IPS-NIHi11 (cell line): ENCODE measurements at regions not wholly inside any gene's neighbourhood (a gene's known extent, or its start where the extent isn't known, plus 50 kb on each side); places are given as distances from the start of the nearest gene placed in this dataset.
"Not testable (repeated sequence)": the region's sequence is repeated elsewhere in the genome, so short reads cannot be mapped to it uniquely, and the experiment has no call there.

Experiments
- DNase-seq: peaks from one replicate; pipeline ENCODE4 v3.0.0; 2012; ENCODE audit warnings: mixed read lengths, low spot score

GRCh38 chr3:75840160-75840559, 54.8 kb upstream of the ZNF717 start:
- not testable (repeated sequence) for DNase-seq

DNA sequence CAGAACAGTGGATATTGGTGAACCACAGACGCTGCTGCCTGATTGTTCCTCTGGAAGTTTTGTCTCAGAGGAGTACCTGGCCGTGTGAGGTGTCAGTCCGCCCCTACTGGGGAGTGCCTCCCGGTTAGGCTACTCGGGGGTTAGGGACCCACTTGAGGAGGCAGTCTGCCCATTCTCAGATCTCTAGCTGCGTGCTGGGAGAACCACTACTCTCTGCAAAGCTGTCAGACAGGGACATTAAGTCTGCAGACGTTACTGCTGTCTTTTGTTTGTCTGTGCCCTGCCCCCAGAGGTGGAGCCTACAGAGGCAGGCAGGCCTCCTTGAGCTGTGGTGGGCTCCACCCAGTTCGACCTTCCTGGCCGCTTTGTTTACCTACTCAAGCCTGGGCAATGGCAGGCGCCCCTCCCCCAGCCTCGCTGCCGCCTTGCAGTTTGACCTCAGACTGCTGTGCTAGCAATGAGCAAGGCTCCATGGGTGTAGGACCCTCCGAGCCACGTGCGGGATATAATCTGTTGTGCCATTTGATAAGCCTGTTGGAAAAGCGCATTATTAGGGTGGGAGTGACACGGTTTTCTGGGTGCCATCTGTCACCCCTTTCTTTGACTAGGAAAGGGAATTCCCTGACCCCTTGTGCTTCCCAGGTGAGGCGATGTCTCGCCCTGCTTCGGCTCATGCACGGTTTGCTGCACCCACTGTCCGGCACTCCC, 65.1 kb upstream of the ZNF717 start:
- not testable (repeated sequence) for DNase-seq

- DNase-seq, result no peak
These were observed 77.8 kb upstream of the ZNF717 start for GRCh38 chr3:75863130-75863529.

- no peak for DNase-seq
These were observed 78.5 kb upstream of the ZNF717 start for GRCh38 chr3:75863878-75864277.

- DNase-seq, result not testable (repeated sequence)
These were observed 98.4 kb upstream of the ZNF717 start for GRCh38 chr3:75883719-75884118.

GRCh38 chr3:75886971-75887526, 101.7 kb upstream of the ZNF717 start:
- no peak for DNase-seq

- no peak for DNase-seq
These were observed 108.9 kb upstream of the ZNF717 start for GRCh38 chr3:75894234-75894633.

DNA sequence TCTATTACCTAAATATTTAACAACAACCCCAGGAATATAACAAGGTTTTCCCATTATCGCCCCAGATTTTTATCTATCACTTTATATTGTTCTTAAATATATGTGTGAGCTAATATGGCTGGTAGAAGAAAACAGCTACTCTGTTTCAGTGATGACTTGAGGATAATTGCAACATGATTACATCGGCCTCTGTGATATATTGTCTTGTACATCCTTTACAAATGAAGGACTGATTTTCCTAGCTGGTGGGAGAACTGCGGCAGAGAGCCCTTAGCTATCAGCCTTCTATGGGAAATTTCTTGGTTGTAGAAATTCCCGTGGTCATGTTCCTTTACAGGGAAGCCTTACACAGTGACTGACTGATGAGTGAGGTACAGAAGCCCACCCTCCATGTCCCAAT, 110.9 kb upstream of the ZNF717 start:
- DNase-seq, result no peak

- not testable (repeated sequence) for DNase-seq
These were observed 116.1 kb upstream of the ZNF717 start for GRCh38 chr3:75901446-75901845.

DNA sequence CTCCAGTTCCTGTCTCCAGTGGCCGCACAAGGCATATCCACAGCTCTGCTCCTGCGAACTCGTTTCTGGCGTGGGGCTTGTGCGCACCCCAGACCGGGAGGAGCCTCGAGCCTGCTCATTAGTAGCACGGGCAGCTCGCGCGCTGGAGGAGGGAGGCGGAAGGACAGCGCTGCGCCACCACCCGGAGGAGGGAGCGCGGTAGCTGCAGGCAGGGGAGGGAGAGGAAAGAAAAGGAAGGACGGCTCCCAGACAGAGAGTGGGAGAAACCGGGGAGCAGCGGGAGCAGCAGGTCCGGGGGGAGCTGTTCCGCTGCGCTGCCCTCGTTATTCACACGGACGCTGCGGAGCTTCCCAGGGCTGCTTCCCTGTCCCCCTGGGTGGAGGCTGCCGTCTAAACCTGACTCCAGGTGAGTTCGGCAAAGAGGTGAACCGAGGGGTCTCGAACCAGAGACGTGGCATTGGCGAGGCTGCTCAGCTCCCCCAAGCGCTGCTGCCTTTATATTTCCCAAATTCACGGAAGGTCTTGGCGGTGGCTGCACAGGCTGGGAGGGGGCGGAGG, 121.3 kb upstream of the ZNF717 start:
- peak; percentile 50 for DNase-seq

GRCh38 chr3:75913800-75914350, 128.5 kb upstream of the ZNF717 start:
- no peak for DNase-seq

DNA sequence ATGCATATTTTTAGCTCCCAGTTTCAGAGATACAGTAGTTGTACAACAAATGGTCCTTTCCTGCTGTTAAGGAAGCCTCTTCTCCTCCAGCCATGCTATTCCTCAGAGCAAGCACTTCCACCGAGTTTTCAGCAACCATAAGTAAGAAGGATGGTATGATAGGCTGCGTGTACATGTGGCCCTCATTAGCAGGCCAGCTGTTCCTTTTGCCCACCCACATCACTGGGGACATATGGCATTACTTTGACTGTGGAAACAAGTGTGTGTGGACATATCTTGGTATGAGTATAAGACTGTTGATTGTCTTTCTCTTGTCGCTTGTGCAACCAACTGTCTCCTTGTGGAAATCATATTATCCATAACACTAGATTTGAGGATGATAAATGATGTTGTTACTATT, 129.4 kb upstream of the ZNF717 start:
- not testable (repeated sequence) for DNase-seq

- DNase-seq, result no peak
These were observed 153.6 kb upstream of the ZNF717 start for GRCh38 chr3:75938921-75939320.

- no peak for DNase-seq
These were observed 166.6 kb upstream of the ZNF717 start for GRCh38 chr3:75951941-75952340.

DNA sequence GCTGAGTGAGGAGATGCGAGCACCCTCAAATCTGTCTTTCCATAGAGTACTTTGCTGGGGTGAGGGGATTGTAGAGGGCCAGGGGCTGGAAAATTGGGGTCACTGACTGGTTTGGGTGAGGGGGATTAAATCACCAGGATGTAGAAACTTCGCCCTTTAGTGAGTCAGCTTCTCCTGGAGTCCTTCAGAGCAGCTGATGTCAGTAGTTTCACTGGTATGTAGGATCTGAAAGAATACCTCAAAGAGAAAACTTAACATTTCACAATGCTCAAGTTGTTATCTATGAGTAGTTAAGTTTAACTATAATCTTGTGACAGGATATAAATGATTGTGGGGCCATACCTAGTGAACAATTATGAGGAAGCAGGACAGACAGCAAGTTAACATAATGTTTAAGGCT, 174.7 kb upstream of the ZNF717 start:
- not testable (repeated sequence) for DNase-seq

- DNase-seq, result not testable (repeated sequence)
These were observed 176.7 kb upstream of the ZNF717 start for GRCh38 chr3:75962054-75962453.

DNA sequence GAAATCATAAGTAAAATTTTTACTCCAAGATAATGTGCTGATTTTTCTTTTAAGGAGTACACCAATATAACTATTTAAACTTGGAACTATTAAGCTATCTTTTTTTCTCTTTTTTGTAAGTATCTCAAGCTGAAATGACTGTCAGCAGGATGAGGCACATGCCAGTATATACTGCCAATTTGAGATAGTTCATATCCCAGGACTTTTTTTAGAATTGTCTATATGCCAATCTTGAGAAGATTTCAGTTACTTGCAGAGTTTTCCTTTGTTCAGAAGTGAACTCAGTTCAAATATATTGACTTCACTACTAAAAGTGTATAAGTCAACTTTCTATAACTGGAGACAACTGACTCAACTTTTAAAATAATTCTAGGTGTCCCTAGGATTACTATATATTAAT, 181.7 kb upstream of the ZNF717 start:
- no peak for DNase-seq

- DNase-seq, result no peak
These were observed 193.3 kb upstream of the ZNF717 start for GRCh38 chr3:75978686-75979085.

DNA sequence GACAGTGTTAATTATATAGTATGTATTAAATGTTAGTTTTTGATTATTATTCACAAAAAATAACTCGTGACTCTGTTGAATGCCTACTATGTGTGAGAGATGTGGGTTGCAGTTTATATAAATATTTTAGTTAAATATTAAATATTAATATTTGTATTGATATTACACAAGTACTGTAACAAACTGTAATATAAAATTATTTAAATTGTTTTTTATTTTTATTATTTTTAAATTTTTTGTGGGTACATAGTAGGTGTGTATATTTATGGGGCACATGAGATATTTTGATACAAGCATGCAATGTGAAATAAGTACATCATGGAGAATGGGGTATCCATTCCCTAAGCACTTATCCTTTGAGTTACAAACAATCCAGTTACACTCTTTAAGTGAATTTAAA, 196.1 kb upstream of the ZNF717 start:
- DNase-seq, result no peak

- DNase-seq, result no peak
These were observed 196.8 kb upstream of the ZNF717 start for GRCh38 chr3:75982151-75982550.

DNA sequence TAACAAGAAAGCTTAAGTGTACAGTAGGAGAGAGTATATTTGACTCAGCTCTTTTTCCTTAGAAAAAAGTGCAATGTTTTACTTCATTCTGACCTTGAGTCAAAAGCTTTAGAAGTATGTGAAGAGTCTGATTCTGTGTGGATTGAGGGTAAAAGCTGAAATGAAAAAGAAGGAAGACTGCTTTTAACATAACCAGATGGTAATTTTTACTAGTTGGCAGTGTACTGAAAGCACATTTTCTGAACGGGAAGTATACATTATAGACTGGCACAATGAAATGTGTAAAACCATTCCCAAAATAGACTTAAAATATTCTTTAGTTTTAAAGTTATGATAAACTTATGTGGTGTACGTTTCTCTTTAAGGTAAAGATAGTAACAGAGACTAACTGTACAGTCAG, 197.8 kb upstream of the ZNF717 start:
- no peak for DNase-seq

DNA sequence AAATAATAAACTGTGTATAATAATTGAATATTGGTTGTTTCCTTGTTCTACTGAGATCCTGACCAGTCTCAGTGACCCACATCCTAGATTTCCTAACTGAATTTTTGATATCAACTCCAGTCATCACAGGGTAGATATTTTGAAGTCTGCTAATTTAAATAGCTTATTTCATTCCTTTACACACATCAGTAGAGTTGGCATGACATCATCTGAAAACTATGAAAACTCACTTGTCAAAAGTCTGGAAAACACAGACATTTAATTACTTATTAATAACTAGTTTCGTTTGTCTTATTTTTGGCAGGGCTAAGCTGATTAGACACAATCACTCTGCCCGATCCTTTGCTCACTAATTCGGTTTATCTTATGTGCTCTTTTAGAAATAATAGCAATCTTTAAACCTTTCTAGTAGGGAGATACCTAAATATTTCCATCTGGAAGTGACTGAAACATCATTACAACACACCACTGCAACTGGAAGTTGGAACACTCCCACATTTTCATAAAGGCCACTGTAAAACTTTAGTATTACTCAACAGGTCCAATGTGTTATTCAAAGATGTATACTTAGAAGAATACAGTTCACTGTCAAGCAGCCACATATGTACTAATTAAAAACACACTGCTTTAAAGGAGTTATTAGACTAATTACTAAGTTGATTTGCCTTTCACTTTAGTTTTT, 198.4 kb upstream of the ZNF717 start:
- DNase-seq, result no peak

DNA sequence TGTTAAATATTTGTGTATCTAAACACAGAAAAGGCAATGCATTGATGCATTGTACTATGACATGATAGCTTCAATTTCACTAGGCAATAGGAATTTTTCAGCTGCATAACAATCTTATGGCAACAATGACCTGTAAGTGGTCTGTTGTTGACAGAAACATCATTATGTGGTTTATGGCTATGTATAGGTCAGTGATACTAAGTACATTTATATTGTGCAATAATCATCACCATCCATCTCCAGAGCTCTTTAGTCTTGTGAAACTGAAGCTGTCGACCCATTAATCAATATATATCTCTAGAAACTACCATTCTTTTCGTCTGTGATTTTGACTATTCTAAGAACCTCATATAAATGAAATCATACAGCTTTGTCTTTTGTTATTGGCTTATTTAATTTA, 200.1 kb upstream of the ZNF717 start:
- DNase-seq, result no peak
